Natural killer cell treated with Interleukin-12 subunit alpha and Interleukin-12 subunit beta and Interleukin-15 and Interleukin-18, amount 100 ng/mL, for 72 hours (primary cell): ENCODE measurements at regions not wholly inside any gene's neighbourhood (a gene's known extent, or its start where the extent isn't known, plus 50 kb on each side); places are given as distances from the start of the nearest gene placed in this dataset.
"Not testable (repeated sequence)": the region's sequence is repeated elsewhere in the genome, so short reads cannot be mapped to it uniquely, and the experiment has no call there.

Source experiments
- ATAC-seq, 2 donors: fragments of 150-1000 bp; cut with Tn5 transposase in 1 of 2; sonication (Bioruptor Pico), chemical (Tn5 transposase) in 1 of 2; 2 replicates each; pipeline ENCODE4 v1.10.0; 2021
- DNase-seq: peaks from one replicate; pipeline ENCODE4 v3.0.0; 2022; ENCODE audit warnings: low spot score
- H3K27ac Mint-ChIP-seq, 2 donors: 1 replicate in 1 of 2; 2 replicates in 1 of 2; pipeline ENCODE4 v1.8.0; 2022; ENCODE audit warnings: mixed read lengths in 2 of 2, mild to moderate bottlenecking in 1 of 2, moderate library complexity in 1 of 2
- H3K27me3 Mint-ChIP-seq, 2 donors: 1 replicate in 1 of 2; 2 replicates in 1 of 2; pipeline ENCODE4 v1.8.0; 2022; ENCODE audit warnings: mixed read lengths in 2 of 2
- H3K36me3 Mint-ChIP-seq: one replicate; pipeline ENCODE4 v1.8.0; 2022; ENCODE audit warnings: mixed read lengths
- H3K4me1 Mint-ChIP-seq, 2 donors: 1 replicate in 1 of 2; 2 replicates in 1 of 2; pipeline ENCODE4 v1.8.0; 2022; ENCODE audit warnings: low read depth in 2 of 2, mixed read lengths in 2 of 2, mild to moderate bottlenecking in 1 of 2
- H3K4me3 Mint-ChIP-seq: one replicate; pipeline ENCODE4 v1.8.0; 2022; ENCODE audit warnings: mixed read lengths
- H3K9me3 Mint-ChIP-seq: 2 replicates; pipeline ENCODE4 v1.8.0; 2022; ENCODE audit warnings: mixed read lengths

DNA sequence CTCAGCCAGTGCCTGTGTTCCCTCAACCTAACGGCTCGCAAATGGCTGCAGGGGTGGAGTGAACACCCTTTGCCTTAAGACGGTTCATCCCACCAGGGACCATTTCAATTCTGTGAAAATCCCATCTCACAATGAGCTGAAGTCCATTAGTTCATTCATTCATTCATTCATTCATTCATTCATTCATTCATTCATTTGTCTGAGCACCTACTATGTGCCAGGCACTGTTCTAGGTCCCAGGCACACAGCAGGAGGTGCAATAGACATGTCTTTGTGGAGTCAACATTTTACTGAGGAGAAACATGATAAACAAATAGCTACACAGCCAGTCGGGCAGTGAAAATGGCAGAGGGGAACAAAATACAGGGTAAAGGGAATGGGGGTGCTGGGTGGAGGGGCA is 618.8 kb downstream of the MATN1 start:
- no peaks in the 10 kb centered on the region for H3K9me3 Mint-ChIP-seq
- no peaks in the 10 kb centered on the region for H3K36me3 Mint-ChIP-seq
- ATAC-seq (no peak), DNase-seq (no peak)
- peaks cover 0 to 12% of the 10 kb centered on the region in 2 donors for H3K4me1 Mint-ChIP-seq
- H3K27ac Mint-ChIP-seq: no peak overlapping the region
- no peak overlapping the region for H3K4me3 Mint-ChIP-seq
- H3K27me3 Mint-ChIP-seq: peaks cover 11 to 17% of the 10 kb centered on the region in 2 donors

DNA sequence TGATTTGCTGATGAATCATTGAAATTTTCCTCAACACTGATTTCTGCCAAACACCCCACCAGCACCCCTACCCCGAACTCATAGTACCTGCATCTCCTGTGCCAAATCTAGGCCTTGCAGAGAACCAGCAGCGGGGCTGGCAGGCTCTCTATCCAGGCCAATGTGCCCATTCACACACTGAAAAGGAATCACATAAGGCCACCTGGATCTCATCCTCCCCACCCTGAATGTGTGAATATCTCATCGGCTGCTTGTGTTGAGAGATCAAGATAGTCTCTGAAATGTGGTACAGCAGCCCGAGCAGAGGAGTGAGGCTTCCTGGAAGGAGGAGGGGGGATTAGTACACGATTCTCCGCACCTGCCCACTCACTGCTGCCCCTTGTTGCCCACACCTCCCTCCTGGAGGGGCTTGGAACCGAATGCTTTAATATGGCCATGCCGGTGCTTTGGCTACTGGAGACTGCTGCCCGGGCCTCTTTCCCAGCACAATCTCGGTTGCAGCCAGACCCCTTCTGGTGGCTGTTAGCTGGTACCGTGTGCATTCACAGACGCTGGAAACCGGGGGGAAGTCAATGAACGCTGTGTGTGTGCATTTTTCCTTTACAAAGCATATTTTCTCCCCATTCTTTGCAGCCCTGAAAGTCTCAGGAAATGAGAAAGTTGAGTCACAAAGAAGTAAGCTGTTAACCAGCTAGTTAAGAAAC is 619.5 kb downstream of the MATN1 start:
- Mint-ChIP-seq H3K9me3 (no peaks in the 10 kb centered on the region), H3K27me3 (peaks cover 6 to 10% of the 10 kb centered on the region in 2 donors), H3K27ac (no peak overlapping the region), H3K4me3 (no peak overlapping the region), H3K4me1 (peaks cover 0 to 12% of the 10 kb centered on the region in 2 donors), H3K36me3 (no peaks in the 10 kb centered on the region)
- DNase-seq (no peak), ATAC-seq (no peak)

DNA sequence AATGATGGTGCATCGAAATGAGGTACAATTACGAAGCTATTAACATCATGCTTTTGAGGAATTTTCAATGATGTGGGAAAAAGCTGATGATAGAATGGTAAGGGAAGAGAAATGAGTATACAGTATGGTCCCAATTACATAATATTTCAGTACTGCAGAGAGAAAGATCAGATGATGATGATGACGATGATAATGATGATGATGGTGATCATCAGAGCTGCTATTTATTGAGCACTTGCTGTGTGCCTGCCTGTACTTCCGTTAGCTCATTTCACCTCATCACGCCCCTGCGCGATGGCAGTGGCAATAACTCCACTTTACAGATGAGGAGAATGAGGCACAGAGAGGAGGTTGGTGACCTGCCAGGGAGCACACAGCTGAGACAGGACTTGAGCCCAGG is 620.8 kb downstream of the MATN1 start:
- no peak overlapping the region for H3K27ac Mint-ChIP-seq
- no peaks in the 10 kb centered on the region for H3K9me3 Mint-ChIP-seq
- no peaks in the 10 kb centered on the region for H3K36me3 Mint-ChIP-seq
- DNase-seq (no peak), ATAC-seq (no peak)
- no peak overlapping the region for H3K4me3 Mint-ChIP-seq
- peaks cover 0 to 2% of the 10 kb centered on the region in 2 donors for H3K4me1 Mint-ChIP-seq
- H3K27me3 Mint-ChIP-seq: peaks cover 3 to 5% of the 10 kb centered on the region in 2 donors

DNA sequence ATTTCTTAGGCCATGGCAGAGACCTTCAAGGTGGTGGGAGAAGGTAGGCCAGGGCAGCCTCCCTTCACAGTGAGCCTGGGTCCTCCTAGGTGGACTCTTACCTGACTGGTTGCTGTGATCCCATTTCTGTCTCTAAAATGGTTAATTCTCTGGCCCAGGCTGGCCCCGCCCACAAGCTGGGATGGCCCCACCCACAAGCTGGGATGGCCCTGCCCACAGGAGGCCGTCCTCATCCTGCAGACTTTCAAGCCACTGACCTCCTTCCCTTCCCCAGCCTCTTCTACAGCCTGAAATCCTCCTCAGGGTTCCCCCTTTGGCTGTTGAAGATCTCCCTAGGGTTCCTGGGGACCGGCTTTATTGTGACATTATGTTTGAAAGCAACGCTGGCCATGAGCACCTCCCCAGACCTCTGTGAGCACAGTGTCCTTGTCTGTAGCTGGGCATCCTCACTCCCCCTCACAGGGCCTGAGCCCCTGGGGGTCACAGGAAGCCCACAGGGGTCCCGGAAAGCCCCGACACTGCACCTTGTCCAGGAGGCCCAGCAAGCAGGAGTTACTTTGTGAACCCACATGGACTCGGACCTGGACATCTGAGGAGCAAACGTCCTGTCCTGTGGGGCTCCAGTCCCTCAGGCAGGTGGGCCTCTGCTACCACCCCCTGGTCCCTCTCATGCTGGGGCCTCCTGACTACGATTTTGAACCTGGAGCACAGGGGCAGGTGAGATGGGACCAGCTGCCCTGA is 621.7 kb downstream of the MATN1 start:
- H3K27ac Mint-ChIP-seq: no peak overlapping the region
- no peaks in the 10 kb centered on the region for H3K4me1 Mint-ChIP-seq
- no peak for DNase-seq
- no peaks in the 10 kb centered on the region for H3K9me3 Mint-ChIP-seq
- no peaks in the 10 kb centered on the region for H3K27me3 Mint-ChIP-seq
- no peaks in the 10 kb centered on the region for H3K36me3 Mint-ChIP-seq
- ATAC-seq: no peak
- no peak overlapping the region for H3K4me3 Mint-ChIP-seq

DNA sequence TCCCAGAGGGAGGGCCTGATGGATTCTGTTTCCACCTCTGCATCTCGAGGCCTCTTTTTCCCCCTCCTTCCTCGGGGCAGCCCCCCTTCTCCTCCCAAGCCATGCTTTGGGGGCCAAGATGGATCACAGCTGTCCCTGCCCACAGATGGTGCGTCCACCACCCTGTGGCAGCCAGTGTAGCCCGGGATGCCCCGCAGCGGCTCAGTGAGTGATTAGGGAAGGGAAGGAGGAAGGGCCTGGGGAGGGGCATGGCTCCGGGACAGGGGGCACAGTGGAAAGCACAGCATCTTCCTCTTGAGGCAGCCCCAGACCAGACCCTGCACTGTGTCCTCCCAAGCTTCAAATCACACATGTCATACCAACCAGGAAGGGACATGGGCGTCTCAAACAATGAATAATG is 622.4 kb downstream of the MATN1 start:
- DNase-seq: no peak
- H3K4me1 Mint-ChIP-seq: no peaks in the 10 kb centered on the region
- H3K4me3 Mint-ChIP-seq: no peak overlapping the region
- no peak overlapping the region for H3K27ac Mint-ChIP-seq
- H3K9me3 Mint-ChIP-seq: no peaks in the 10 kb centered on the region
- ATAC-seq: no peak
- no peaks in the 10 kb centered on the region for H3K27me3 Mint-ChIP-seq
- no peaks in the 10 kb centered on the region for H3K36me3 Mint-ChIP-seq

DNA sequence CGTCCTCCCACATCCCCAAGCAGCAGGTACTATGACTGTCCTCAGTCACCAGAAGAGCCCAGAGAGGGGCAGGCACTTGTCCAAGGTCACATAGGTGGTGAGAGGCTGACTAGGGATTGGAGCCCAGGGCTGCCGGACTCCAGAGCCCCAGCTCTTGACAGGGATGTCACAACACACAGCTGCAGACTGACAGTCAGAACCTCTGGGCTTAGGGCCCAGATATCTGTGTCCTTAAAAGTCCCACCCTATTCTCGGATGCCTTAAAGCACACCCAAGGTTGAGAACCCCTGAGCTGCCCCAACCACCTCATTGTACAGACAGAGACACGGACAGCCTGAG is 622.9 kb downstream of the MATN1 start:
- Mint-ChIP-seq H3K4me1 (no peaks in the 10 kb centered on the region), H3K36me3 (no peaks in the 10 kb centered on the region), H3K27ac (no peak overlapping the region), H3K9me3 (no peaks in the 10 kb centered on the region), H3K4me3 (no peak overlapping the region), H3K27me3 (no peaks in the 10 kb centered on the region)
- ATAC-seq (no peak), DNase-seq (no peak)

DNA sequence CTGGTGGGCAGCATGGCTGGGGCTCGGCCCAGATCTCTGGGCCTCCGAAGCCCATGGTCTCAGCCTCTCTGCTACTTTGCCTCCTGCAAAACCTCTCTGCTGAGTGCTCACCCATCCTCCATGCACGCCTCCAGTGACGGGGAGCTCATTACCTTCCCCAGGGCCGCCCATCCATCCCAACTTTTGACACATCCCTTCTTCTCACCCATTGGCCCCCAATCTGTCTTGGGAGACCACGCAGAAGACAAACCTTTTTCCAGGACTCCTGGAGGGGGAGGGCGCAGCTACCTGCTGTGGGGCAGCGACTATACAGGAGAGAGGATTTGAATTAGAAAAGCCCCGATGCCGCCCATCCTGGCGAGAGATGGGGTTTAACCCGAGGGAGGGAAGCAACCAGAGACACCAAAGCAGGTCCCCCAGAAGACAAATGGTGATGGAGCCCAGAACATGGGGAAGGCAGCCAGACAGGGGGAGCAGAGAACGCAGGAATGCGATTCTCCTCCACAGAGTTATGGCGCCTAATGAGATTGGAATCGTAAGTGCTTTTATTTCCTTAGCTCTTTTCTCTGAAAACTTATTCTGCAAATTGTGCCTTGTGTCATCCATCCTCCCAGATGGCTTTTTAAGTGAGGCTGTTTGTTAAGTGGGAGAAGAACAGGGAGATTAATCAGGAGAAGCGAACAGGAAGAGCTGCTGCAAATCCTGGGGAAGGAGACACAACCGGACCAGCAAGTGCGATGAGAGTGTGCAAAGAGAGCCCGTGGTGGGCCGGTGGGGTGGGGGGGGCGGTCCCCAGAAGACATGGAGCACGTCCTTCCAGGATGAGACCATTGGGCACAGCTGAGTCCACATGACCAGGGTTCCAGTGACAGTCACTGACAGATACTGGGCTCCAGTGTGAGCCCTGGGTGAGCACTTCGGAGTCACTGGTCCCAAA is 623.5 kb downstream of the MATN1 start:
- Mint-ChIP-seq H3K4me3 (no peak overlapping the region), H3K9me3 (no peaks in the 10 kb centered on the region), H3K4me1 (no peaks in the 10 kb centered on the region), H3K27ac (no peak overlapping the region), H3K27me3 (no peaks in the 10 kb centered on the region), H3K36me3 (no peaks in the 10 kb centered on the region)
- DNase-seq (no peak), ATAC-seq (no peak)

DNA sequence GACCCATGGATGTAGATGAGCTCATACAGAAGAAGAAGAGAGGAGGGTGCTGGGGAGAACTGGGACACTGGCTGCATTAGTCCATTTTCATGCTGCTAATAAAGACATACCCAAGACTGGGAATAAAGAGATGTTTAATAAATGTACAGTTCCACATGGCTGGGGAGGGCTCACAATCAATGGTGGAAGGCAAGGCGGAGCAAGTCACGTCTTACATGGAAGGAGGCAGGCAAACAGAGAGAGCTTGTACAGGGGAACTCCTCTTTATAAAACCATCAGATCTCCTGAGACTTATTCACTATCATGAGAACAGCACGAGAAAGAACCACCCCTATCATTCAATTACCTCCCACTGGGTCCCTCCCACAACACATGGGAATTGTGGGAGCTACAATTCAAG is 625.5 kb downstream of the MATN1 start:
- H3K27ac Mint-ChIP-seq, DNase-seq, ATAC-seq, H3K4me3 Mint-ChIP-seq, H3K9me3 Mint-ChIP-seq, H3K36me3 Mint-ChIP-seq, H3K27me3 Mint-ChIP-seq, H3K4me1 Mint-ChIP-seq: not testable (repeated sequence)

DNA sequence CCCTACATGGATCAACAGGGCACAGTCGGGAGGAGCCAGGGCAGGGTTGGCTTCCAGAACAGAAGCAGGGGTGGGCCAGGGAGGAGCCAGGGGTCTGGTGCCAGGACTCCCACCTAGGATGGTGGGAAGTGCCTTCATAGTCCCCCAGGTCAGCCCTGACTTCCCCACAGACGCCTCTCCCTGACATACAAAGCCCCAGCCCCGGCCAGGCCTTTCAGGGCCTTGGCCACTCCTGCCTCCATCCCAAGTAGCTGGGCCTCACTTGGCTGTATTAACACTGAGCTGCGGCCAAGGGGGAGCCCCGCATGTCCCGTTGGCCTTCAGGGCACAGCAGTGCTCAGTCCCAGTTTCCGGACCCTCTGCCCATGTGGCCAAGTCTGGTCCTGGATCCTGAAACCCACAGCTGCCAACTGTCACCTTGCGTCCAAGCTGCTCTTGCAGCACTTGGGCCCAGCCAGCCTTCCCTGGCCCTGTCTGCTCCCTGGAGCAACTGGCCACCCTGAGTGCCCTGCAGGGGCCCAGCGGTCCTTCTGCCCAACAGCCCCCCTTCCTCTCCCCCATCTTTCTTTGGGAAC is 627.8 kb downstream of the MATN1 start:
- Mint-ChIP-seq H3K36me3 (peaks cover 20% of the 10 kb centered on the region), H3K9me3 (peaks cover 21% of the 10 kb centered on the region), H3K4me3 (no peak overlapping the region), H3K4me1 (no peaks in the 10 kb centered on the region), H3K27me3 (no peaks in the 10 kb centered on the region), H3K27ac (no peak overlapping the region)
- ATAC-seq (no peak), DNase-seq (no peak)

DNA sequence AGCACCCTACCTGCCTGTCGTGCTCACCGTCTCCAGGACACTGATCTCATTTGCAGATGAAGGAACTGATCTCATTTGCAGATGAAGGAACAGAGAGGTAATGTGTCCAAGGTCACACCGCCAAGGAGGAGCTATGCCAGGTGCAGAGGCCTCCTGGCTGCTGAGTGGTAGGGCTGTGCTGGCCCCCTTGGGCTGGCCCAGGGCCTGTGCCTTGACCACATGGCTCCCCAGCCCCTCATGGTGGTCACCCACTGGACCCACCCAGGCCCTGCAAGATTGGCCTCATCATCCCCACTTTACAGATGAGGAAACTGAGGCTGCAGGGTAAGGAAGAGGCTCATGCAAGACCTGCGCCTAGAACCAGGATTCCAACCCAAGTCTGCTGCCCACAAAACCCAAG is 628.3 kb downstream of the MATN1 start:
- DNase-seq: no peak
- ATAC-seq: no peak
- Mint-ChIP-seq H3K4me1 (no peaks in the 10 kb centered on the region), H3K36me3 (peaks cover 20% of the 10 kb centered on the region), H3K27ac (no peak overlapping the region), H3K27me3 (no peaks in the 10 kb centered on the region), H3K4me3 (no peak overlapping the region), H3K9me3 (peaks cover 21% of the 10 kb centered on the region)

DNA sequence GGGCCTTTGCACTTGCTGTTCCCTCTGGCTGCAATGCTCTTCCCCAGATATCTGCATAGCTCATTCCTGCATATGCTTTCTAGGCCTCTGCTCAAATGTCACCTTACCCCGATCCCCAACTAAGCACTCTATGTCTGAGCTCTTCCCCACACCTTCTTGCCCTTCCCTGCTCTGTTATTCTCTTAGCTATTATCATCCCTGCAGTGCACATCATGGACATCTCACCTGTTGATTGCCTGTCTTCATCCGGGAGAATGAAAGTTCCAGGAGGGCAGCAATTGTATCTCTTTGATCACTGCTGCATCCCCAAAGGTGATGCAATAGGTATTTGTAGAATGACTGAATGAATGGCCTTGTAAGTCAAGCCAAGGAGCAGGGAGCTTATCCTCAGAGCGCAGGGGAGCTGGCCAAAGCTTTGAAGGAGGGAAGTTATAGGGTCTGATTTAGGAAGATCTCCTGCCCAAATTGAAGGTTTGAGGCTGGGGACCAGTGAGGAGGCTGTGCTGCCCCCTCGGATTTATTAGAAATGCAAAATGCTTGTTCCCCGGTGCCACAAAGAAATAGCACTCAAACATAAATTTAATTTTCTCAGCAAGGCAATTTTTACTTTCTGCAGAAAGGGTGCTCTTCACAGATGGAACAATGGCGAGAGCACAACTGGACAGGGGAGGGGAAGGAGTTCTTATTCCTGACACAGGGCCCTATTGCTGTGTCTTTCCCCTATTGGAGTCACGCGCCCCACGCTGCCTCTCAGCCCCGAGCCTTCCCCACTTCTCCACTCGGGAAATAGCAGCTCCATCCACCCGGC is 631.1 kb downstream of the MATN1 start:
- no peak for ATAC-seq
- no peaks in the 10 kb centered on the region for H3K4me1 Mint-ChIP-seq
- H3K9me3 Mint-ChIP-seq: peaks cover 21% of the 10 kb centered on the region
- peaks cover 20% of the 10 kb centered on the region for H3K36me3 Mint-ChIP-seq
- H3K27me3 Mint-ChIP-seq: peaks cover 8 to 11% of the 10 kb centered on the region in 2 donors
- no peak overlapping the region for H3K4me3 Mint-ChIP-seq
- no peak for DNase-seq
- no peak overlapping the region for H3K27ac Mint-ChIP-seq

DNA sequence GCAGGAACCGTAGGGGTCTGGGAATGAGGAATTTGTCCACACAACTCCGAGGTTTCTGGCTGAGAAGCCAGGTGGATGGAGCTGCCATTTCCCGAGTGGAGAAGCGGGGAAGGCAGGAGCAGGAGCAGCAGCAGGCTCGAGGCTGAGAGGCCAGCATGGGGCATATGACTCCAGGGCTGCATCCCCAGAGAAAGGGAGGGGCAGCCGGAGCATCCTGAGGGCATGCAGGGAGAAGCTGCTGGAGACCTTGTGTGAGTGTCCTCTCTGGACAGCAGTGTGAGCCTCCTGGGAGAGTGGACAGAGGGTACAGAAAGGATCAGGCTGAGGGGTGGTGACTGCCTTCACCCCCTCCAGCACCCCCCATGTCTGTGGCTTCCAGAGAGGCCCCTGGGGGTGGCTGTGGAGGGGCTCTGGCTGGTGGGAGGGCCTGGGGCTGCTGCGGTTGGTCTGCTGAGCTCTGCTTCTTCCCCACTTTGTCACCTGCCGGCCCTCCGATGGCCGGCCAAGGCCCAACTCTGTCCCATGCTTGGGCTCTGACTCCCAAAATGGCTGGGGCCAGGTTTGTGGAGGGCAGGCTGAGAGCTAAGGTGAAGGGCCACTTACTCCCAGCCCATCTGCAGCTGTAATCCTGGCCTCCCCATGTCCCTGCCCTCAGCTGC is 633.1 kb downstream of the MATN1 start:
- Mint-ChIP-seq H3K4me3 (no peak overlapping the region), H3K27me3 (peaks cover 13 to 22% of the 10 kb centered on the region in 2 donors), H3K9me3 (peaks cover 21% of the 10 kb centered on the region), H3K27ac (no peak overlapping the region), H3K36me3 (peaks cover 20% of the 10 kb centered on the region), H3K4me1 (peaks cover 0 to 2% of the 10 kb centered on the region in 2 donors)
- ATAC-seq: no peak
- DNase-seq: no peak

DNA sequence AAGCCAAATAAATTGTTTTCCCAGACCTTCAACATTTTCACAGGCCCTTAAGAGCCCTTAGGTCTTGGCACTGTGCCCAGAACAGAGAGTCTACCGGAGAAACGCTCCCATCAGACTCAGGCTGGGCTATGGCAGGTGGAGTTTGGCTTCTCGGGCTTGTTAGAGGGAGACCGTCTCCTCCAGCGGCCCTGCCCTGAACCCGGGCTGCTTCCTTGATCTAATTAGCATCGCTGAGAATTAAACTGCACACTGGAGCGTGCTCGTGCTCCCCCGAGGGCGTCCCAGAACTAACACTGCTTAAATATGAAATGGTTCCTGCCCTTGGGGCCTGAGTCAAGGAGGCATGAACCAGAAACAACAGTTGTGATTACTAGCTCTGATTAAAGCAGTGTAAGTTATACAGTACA is 634.4 kb downstream of the MATN1 start:
- H3K36me3 Mint-ChIP-seq: peaks cover 20% of the 10 kb centered on the region
- H3K4me3 Mint-ChIP-seq: no peak overlapping the region
- no peak for ATAC-seq
- DNase-seq: no peak
- H3K27ac Mint-ChIP-seq: no peak overlapping the region
- H3K27me3 Mint-ChIP-seq: peaks cover 13 to 28% of the 10 kb centered on the region in 2 donors
- H3K4me1 Mint-ChIP-seq: peaks cover 0 to 2% of the 10 kb centered on the region in 2 donors
- H3K9me3 Mint-ChIP-seq: peaks cover 21% of the 10 kb centered on the region
